GM18508 (cell line): ENCODE measurements at regions not wholly inside any gene's neighbourhood (a gene's known extent, or its start where the extent isn't known, plus 50 kb on each side); places are given as distances from the start of the nearest gene placed in this dataset.

Experiments
- ATAC-seq: cut with Tn5 transposase; IDR thresholded peaks from one replicate; pipeline ENCODE4 v1.9.1; 2021; ENCODE audit warnings: moderate number of reproducible peaks; ENCODE audit not compliant: insufficient read depth, unreplicated experiment

- no peak for ATAC-seq
These were observed 304.6 kb upstream of the FOXF1 start for GRCh38 chr16:86205521-86206245.

GRCh38 chr16:86207350-86207749, 303.0 kb upstream of the FOXF1 start:
- no peak for ATAC-seq

GRCh38 chr16:86209202-86209601, 301.1 kb upstream of the FOXF1 start:
- no peak for ATAC-seq

- ATAC-seq: no peak
These were observed 299.7 kb upstream of the FOXF1 start for GRCh38 chr16:86210403-86211193.

GRCh38 chr16:86211265-86211664, 299.1 kb upstream of the FOXF1 start:
- no peak for ATAC-seq

GRCh38 chr16:86211800-86212199, 298.5 kb upstream of the FOXF1 start:
- ATAC-seq: no peak

- no peak for ATAC-seq
These were observed 297.5 kb upstream of the FOXF1 start for GRCh38 chr16:86212706-86213436.

- ATAC-seq: no peak
These were observed 296.7 kb upstream of the FOXF1 start for GRCh38 chr16:86213437-86214205.

GRCh38 chr16:86214326-86215232, 295.7 kb upstream of the FOXF1 start:
- no peak for ATAC-seq

- ATAC-seq: no peak
These were observed 294.9 kb upstream of the FOXF1 start for GRCh38 chr16:86215233-86215978.

GRCh38 chr16:86215979-86216585, 294.2 kb upstream of the FOXF1 start:
- no peak for ATAC-seq

- ATAC-seq: no peak
These were observed 293.7 kb upstream of the FOXF1 start for GRCh38 chr16:86216591-86216990.

- no peak for ATAC-seq
These were observed 293.1 kb upstream of the FOXF1 start for GRCh38 chr16:86217001-86217890.

- no peak for ATAC-seq
These were observed 292.4 kb upstream of the FOXF1 start for GRCh38 chr16:86217891-86218270.

- ATAC-seq: no peak
These were observed 291.7 kb upstream of the FOXF1 start for GRCh38 chr16:86218479-86219170.

GRCh38 chr16:86219655-86220445, 290.5 kb upstream of the FOXF1 start:
- no peak for ATAC-seq
